Mucosa of rectum (tissue), 2 donors: ENCODE measurements at regions not wholly inside any gene's neighbourhood (a gene's known extent, or its start where the extent isn't known, plus 50 kb on each side); places are given as distances from the start of the nearest gene placed in this dataset.
"Not testable (repeated sequence)": the region's sequence is repeated elsewhere in the genome, so short reads cannot be mapped to it uniquely, and the experiment has no call there.

ENCODE experiments used
- H3K27ac ChIP-seq, 2 donors: one replicate each; pipeline ENCODE4 v1.7.0; 2013; ENCODE audit warnings: inconsistent platforms in 2 of 2, low read depth in 2 of 2, low read length in 2 of 2
- H3K27me3 ChIP-seq, 2 donors: one replicate each; pipeline ENCODE4 v1.7.0; 2013; ENCODE audit warnings: low read length in 2 of 2; ENCODE audit not compliant: control insufficient read depth in 2 of 2, insufficient read depth in 2 of 2
- H3K36me3 ChIP-seq, 2 donors: one replicate each; pipeline ENCODE4 v1.7.0; 2013; ENCODE audit warnings: low read length in 2 of 2; ENCODE audit not compliant: control insufficient read depth in 2 of 2, insufficient read depth in 2 of 2
- H3K4me1 ChIP-seq, 2 donors: one replicate each; pipeline ENCODE4 v1.7.0; 2013; ENCODE audit warnings: low read length in 2 of 2, mild to moderate bottlenecking in 1 of 2; ENCODE audit not compliant: control insufficient read depth in 2 of 2, insufficient read depth in 2 of 2
- H3K4me3 ChIP-seq, 2 donors: one replicate each; pipeline ENCODE4 v1.7.0; 2013; ENCODE audit warnings: low read length in 2 of 2
- H3K9ac ChIP-seq, 2 donors: one replicate each; pipeline ENCODE4 v1.7.0; 2013; ENCODE audit warnings: low read length in 2 of 2, low read depth in 1 of 2, mild to moderate bottlenecking in 1 of 2
- H3K9me3 ChIP-seq, 2 donors: one replicate each; pipeline ENCODE4 v1.7.0; 2013; ENCODE audit warnings: low read length in 2 of 2; ENCODE audit not compliant: control insufficient read depth in 2 of 2
- donor health status: healthy.
- donor health status: Normal muscosa, but diverticular disease.

GRCh38 chr6:1162367-1163275, 149.3 kb upstream of the FOXQ1 start:
- Histone ChIP-seq H3K9me3 (no peaks in the 10 kb centered on the region), H3K36me3 (no peaks in the 10 kb centered on the region), H3K4me1 (no peaks in the 10 kb centered on the region), H3K4me3 (peak overlapping the region in 1 of 2 donors; percentile 53), H3K27me3 (peaks cover 2% of the 10 kb centered on the region in 2 donors), H3K27ac (no peak overlapping the region), H3K9ac (no peak overlapping the region)

GRCh38 chr6:1156411-1156810, 155.5 kb upstream of the FOXQ1 start:
- not testable (repeated sequence) for H3K27ac ChIP-seq, H3K4me1 ChIP-seq, H3K9me3 ChIP-seq, H3K9ac ChIP-seq, H3K36me3 ChIP-seq, H3K4me3 ChIP-seq, H3K27me3 ChIP-seq

GRCh38 chr6:1153696-1154245, 158.1 kb upstream of the FOXQ1 start:
- Histone ChIP-seq H3K36me3 (no peaks in the 10 kb centered on the region), H3K9me3 (no peaks in the 10 kb centered on the region), H3K9ac (no peak overlapping the region), H3K27me3 (no peaks in the 10 kb centered on the region), H3K4me3 (no peak overlapping the region), H3K27ac (no peak overlapping the region), H3K4me1 (no peaks in the 10 kb centered on the region)

- Histone ChIP-seq H3K4me1 (no peaks in the 10 kb centered on the region), H3K4me3 (no peak overlapping the region), H3K9me3 (no peaks in the 10 kb centered on the region), H3K27ac (no peak overlapping the region), H3K36me3 (no peaks in the 10 kb centered on the region), H3K9ac (no peak overlapping the region), H3K27me3 (no peaks in the 10 kb centered on the region)
These were observed 165.4 kb upstream of the FOXQ1 start for GRCh38 chr6:1146500-1146899.

- Histone ChIP-seq H3K9ac (no peak overlapping the region), H3K4me1 (no peaks in the 10 kb centered on the region), H3K27ac (no peak overlapping the region), H3K9me3 (no peaks in the 10 kb centered on the region), H3K27me3 (no peaks in the 10 kb centered on the region), H3K36me3 (no peaks in the 10 kb centered on the region), H3K4me3 (no peak overlapping the region)
These were observed 166.1 kb upstream of the FOXQ1 start for GRCh38 chr6:1145768-1146218.

- no peaks in the 10 kb centered on the region for H3K9me3 ChIP-seq
- no peaks in the 10 kb centered on the region for H3K36me3 ChIP-seq
- no peak overlapping the region for H3K4me3 ChIP-seq
- H3K27ac ChIP-seq = no peak overlapping the region
- H3K27me3 ChIP-seq = no peaks in the 10 kb centered on the region
- no peak overlapping the region for H3K9ac ChIP-seq
- H3K4me1 ChIP-seq = no peaks in the 10 kb centered on the region
These were observed 166.8 kb upstream of the FOXQ1 start for GRCh38 chr6:1144842-1145767.

GRCh38 chr6:1143655-1144054, 168.2 kb upstream of the FOXQ1 start:
- Histone ChIP-seq H3K27ac (no peak overlapping the region), H3K4me1 (no peaks in the 10 kb centered on the region), H3K36me3 (no peaks in the 10 kb centered on the region), H3K9ac (no peak overlapping the region), H3K4me3 (no peak overlapping the region), H3K9me3 (no peaks in the 10 kb centered on the region), H3K27me3 (no peaks in the 10 kb centered on the region)

- no peaks in the 10 kb centered on the region for H3K27me3 ChIP-seq
These were observed 172.6 kb upstream of the FOXQ1 start for GRCh38 chr6:1139155-1139890.

GRCh38 chr6:1137849-1138248, 174.0 kb upstream of the FOXQ1 start:
- H3K27me3 ChIP-seq = no peaks in the 10 kb centered on the region
- no peak overlapping the region for H3K4me3 ChIP-seq
- H3K4me1 ChIP-seq = no peaks in the 10 kb centered on the region
- H3K36me3 ChIP-seq = no peaks in the 10 kb centered on the region
- no peak overlapping the region for H3K27ac ChIP-seq
- H3K9me3 ChIP-seq = no peaks in the 10 kb centered on the region
- no peak overlapping the region for H3K9ac ChIP-seq

More at GRCh38 chr6:1139155-1139890, 172.6 kb upstream of the FOXQ1 start:
- Histone ChIP-seq H3K36me3 (no peaks in the 10 kb centered on the region), H3K27ac (no peak overlapping the region), H3K4me1 (no peaks in the 10 kb centered on the region), H3K9ac (no peak overlapping the region), H3K9me3 (no peaks in the 10 kb centered on the region), H3K4me3 (no peak overlapping the region)
